ENCODE measurements at regions not wholly inside any gene's neighbourhood (a gene's known extent, or its start where the extent isn't known, plus 50 kb on each side); places are given as distances from the start of the nearest gene placed in this dataset.

DNA sequence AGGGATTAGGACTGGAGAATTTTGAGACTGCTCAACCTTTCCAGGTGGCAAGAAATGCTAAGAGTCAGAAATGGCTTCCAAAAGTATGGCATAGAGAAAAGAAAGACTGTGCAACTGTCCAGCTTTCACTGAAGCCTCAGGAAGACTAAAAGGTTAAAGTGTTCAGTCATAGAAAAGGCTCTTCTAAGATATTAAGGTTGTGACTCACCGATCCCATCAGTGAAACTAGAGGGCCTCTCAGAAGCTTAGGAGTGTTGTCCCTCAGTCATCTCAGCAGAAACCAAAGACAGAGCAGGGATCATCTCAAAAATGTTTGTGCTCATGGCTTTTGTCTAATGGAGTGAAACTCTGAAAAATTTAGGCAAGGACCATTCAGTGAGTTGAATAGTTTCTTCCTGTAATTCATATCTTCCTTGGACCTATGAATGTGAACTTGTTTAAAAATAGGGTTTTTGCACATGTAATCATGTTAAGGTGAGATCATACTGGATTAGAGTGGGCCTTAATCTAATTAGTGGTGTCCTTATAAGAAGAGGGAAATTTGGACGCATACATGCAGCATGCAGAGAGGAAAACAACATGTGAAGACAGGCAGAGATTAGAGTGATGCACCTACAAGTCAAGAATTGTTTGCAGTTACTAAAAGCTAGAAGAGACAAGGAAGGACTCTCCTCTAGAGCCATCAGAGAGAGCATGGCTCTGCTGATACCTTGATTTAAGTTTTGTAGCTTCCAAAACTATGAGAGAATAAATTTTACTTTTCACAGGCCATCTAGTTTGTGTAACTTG, 71.3 kb downstream of the RPE65 start:
- no peak for DNase-seq (ENCODE audit: low read depth in 4 of 4, low spot score in 3 of 4)

- DNase-seq (ENCODE audit: low read depth in 4 of 4, low spot score in 3 of 4), result no peak
These were observed 72.7 kb downstream of the RPE65 start for GRCh38 chr1:68377098-68377497.

GRCh38 chr1:68376441-68376840, 73.3 kb downstream of the RPE65 start:
- DNase-seq (ENCODE audit: low read depth in 4 of 4, low spot score in 3 of 4), result no peak

GRCh38 chr1:68375919-68376318, 73.8 kb downstream of the RPE65 start:
- no peak for DNase-seq (ENCODE audit: low read depth in 4 of 4, low spot score in 3 of 4)

- DNase-seq (ENCODE audit: low read depth in 4 of 4, low spot score in 3 of 4), result no peak
These were observed 76.6 kb downstream of the RPE65 start for GRCh38 chr1:68373173-68373572.

- DNase-seq (ENCODE audit: low read depth in 4 of 4, low spot score in 3 of 4), result no peak
These were observed 77.3 kb downstream of the RPE65 start for GRCh38 chr1:68372487-68372886.

GRCh38 chr1:68370101-68370915, 79.4 kb downstream of the RPE65 start:
- DNase-seq (ENCODE audit: low read depth in 4 of 4, low spot score in 3 of 4), result no peak

GRCh38 chr1:68366572-68366971, 83.2 kb downstream of the RPE65 start:
- DNase-seq (ENCODE audit: low read depth in 4 of 4, low spot score in 3 of 4), result no peak

GRCh38 chr1:68365709-68366382, 83.9 kb downstream of the RPE65 start:
- DNase-seq (ENCODE audit: low read depth in 4 of 4, low spot score in 3 of 4), result no peak

- no peak for DNase-seq (ENCODE audit: low read depth in 4 of 4, low spot score in 3 of 4)
These were observed 86.4 kb downstream of the RPE65 start for GRCh38 chr1:68363339-68363738.

DNA sequence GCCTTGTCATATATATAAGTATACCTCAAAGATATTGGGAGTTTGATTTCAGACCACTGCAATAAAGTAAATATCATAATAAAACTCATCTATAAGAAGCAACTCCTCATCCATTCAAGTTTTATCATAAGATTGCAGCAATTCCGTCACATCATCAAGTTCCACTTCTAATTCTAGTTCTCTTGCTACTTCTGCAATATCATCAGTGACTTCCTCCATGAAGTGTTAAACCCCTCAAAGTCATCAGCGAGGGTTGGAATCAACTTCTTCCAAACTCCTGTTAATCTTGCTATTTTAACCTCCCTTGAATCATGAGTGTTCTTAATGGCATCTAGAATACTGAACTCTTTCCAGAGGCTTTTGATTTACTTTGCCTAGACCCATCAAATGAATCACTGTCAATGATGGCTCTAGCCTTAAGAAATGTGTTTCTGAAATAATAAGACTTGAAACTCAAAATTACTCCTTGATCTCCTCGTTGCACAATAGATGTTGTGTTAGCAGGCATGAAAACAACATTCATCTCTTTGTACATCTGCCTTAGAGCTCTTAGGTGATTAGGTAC, 88.3 kb downstream of the RPE65 start:
- DNase-seq (ENCODE audit: low read depth in 4 of 4, low spot score in 3 of 4), result no peak

DNA sequence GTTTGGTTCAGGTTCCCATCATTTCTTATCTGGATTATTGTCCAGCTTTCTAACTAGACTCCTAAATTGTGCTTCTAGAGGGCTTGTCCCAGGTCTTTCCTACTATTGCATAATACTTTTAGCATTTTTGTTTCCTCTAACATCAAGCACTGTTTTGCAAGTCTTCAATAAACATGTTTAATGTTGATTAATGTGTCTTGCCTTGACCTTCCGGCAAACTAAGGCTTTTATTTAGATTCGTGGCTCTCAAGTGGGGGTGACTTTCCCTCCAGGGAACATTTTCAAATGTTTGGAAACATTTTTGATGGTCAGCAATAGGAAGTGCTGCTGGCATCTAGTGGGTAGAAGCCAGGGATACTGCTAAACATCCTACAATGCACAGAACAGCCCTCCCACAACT, 90.7 kb downstream of the RPE65 start:
- no peak for DNase-seq (ENCODE audit: low read depth in 4 of 4, low spot score in 3 of 4)

DNA sequence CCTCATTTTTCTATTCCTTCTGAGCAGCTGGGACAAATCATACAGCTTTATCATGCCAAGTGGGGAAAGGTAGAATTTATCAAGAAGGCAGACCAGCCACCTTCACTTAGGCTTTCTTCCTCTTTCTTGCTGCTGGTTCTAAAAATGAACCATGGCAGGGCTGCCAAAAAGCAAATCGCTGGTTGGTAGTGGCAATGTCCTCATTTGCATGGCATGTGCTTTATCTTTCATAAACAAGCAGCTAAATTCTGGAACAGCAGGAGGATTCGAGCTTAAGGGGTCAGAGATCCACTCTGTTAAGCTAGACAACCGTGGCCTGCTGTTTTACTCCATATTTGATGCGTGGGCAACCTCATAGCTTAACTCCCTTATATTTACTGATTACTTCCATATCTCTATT, 91.3 kb downstream of the RPE65 start:
- no peak for DNase-seq (ENCODE audit: low read depth in 4 of 4, low spot score in 3 of 4)

DNA sequence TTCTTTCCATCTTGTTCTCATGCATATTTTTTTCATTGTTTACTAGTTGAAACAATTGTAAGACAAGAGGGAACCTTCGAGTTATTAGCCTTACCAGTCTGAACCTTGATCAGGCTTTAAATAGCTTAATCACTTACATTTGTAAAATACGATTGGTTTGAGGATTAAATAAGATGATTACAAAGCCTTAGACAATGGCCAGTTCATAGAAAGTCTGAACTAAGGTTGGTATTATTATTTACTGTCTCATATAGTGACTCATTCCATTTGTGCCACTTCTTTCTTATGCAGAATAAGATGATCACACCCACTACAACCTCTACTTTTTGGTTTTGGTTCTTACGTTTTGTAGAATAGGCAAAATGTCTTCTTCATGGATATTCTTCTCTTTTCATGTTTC, 94.1 kb downstream of the RPE65 start:
- DNase-seq (ENCODE audit: low read depth in 4 of 4, low spot score in 3 of 4), result no peak

DNA sequence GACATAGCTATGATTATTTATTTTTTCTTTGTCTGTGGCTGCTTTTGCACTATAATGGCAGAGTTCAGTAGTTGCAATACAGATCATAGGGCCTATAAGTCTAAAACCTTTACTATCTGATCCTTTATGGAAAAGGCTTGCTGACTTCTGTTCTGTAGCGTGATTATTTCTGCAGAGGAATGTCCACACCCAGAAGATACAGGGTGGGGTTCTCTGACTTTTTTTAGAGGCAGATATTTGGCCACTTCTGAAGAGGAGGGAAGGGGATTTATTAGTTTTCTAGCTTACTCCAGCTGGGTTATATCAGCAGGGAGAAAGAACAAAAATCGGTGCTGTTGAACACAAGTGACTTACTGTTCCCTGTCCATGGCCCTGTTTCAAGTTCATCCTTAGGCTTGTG, 97.6 kb downstream of the RPE65 start:
- DNase-seq (ENCODE audit: low read depth in 4 of 4, low spot score in 3 of 4), result no peak

- no peak for DNase-seq (ENCODE audit: low read depth in 4 of 4, low spot score in 3 of 4)
These were observed 102.3 kb downstream of the RPE65 start for GRCh38 chr1:68347415-68347814.

GRCh38 chr1:68346188-68346808, 103.5 kb downstream of the RPE65 start:
- no peak for DNase-seq (ENCODE audit: low read depth in 4 of 4, low spot score in 3 of 4)

DNA sequence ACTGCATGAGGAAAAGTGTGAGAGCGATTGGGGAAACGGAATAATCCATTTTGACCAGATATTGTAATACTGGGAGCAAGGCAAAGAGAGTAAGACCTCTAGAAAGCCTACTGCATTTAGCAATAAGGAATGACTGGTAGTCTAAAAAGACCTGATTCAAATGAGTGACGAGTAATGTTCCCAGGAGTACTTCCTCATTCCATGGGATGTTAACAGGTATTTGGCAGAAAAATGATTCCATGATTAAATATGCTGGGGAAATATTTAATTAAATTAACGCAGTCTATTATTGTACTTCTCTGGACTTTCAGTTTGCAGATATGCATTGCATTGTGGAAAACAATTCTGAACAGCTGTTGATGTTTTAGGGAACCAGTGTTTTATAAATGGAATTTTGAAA, 105.5 kb downstream of the RPE65 start:
- DNase-seq (ENCODE audit: low read depth in 4 of 4, low spot score in 3 of 4), result no peak

GRCh38 chr1:68340951-68341350, 108.6 kb upstream of the WLS start:
- DNase-seq (ENCODE audit: low read depth in 4 of 4, low spot score in 3 of 4), result no peak

GRCh38 chr1:68339505-68339904, 107.2 kb upstream of the WLS start:
- no peak for DNase-seq (ENCODE audit: low read depth in 4 of 4, low spot score in 3 of 4)

GRCh38 chr1:68338081-68338480, 105.8 kb upstream of the WLS start:
- DNase-seq (ENCODE audit: low read depth in 4 of 4, low spot score in 3 of 4), result no peak

All from left renal pelvis (tissue), 4 donors.